ENCODE measurements at regions not wholly inside any gene's neighbourhood (a gene's known extent, or its start where the extent isn't known, plus 50 kb on each side); places are given as distances from the start of the nearest gene placed in this dataset.

GRCh38 chrX:46247456-46247855 lies 297.8 kb downstream of the ZNF674 start:
- Histone ChIP-seq H3K4me3 (ENCODE audit: low read depth, low read length) (no peak overlapping the region), H3K36me3 (ENCODE audit: control insufficient read depth in 2 of 2, insufficient read depth in 1 of 2, low read length in 2 of 2) (no peaks in the 10 kb centered on the region), H3K4me1 (ENCODE audit: control insufficient read depth, insufficient read depth, low read length) (no peaks in the 10 kb centered on the region), H3K9me3 (ENCODE audit: control insufficient read depth, insufficient read depth, low read depth, low read length) (no peaks in the 10 kb centered on the region), H3K27ac (ENCODE audit: extremely low read depth, low read depth, low read length) (no peak overlapping the region)
- ChIA-PET POLR2A (no interaction called here), CTCF (no interaction called here)
- no peak for TF ChIP-seq ZNF311 (tag by site-specific recombination; IDR thresholded peaks at IDR 0.05; ENCODE audit: borderline replicate concordance)
- TF ChIP-seq ZNF223 (tag by site-specific recombination; IDR thresholded peaks at IDR 0.05) = no peak
- no peak for TF ChIP-seq ZNF138 (tag by site-specific recombination; IDR thresholded peaks at IDR 0.05; ENCODE audit: borderline replicate concordance)
- TF ChIP-seq BCL11B (tag by site-specific recombination; IDR thresholded peaks at IDR 0.05; ENCODE audit: low read depth) = no peak
- no peak for TF ChIP-seq ELK4 (IDR thresholded peaks at IDR 0.05; ENCODE audit: borderline replicate concordance, low read depth, low read length)
- no peak for TF ChIP-seq YY2 (tag by site-specific recombination; IDR thresholded peaks at IDR 0.05)
- no peak for TF ChIP-seq ZSCAN16 (tag by site-specific recombination; IDR thresholded peaks at IDR 0.05)
- no peak for TF ChIP-seq ZNF654 (tag by site-specific recombination; IDR thresholded peaks at IDR 0.05; ENCODE audit: low read depth)
- no peak for TF ChIP-seq ZNF473 (tag by site-specific recombination; IDR thresholded peaks at IDR 0.05)

GRCh38 chrX:46244451-46244850 lies 300.8 kb downstream of the ZNF674 start:
- Histone ChIP-seq H3K36me3 (ENCODE audit: control insufficient read depth in 2 of 2, insufficient read depth in 1 of 2, low read length in 2 of 2) (no peaks in the 10 kb centered on the region), H3K9me3 (ENCODE audit: control insufficient read depth, insufficient read depth, low read depth, low read length) (no peaks in the 10 kb centered on the region), H3K4me3 (ENCODE audit: low read depth, low read length) (no peak overlapping the region), H3K4me1 (ENCODE audit: control insufficient read depth, insufficient read depth, low read length) (no peaks in the 10 kb centered on the region), H3K27ac (ENCODE audit: extremely low read depth, low read depth, low read length) (no peak overlapping the region)
- ChIA-PET CTCF (interaction anchor here (0.6 kb wide), 2 partner anchors 158 to 315 kb away, joined by 3 read pairs; no protein-coding TSS in a partner anchor), POLR2A (no interaction called here)
- no peak for TF ChIP-seq ZNF416 (tag by site-specific recombination; IDR thresholded peaks at IDR 0.05)
- no peak for TF ChIP-seq ZNF560 (tag by site-specific recombination; IDR thresholded peaks at IDR 0.05; ENCODE audit: borderline replicate concordance)
- TF ChIP-seq ZNF274 (IDR thresholded peaks at IDR 0.05; ENCODE audit: low read length) = no peak
- TF ChIP-seq ZNF274 (tag by site-specific recombination; IDR thresholded peaks at IDR 0.05; ENCODE audit: borderline replicate concordance) = no peak
- TF ChIP-seq ZNF621 (tag by site-specific recombination; IDR thresholded peaks at IDR 0.05) = no peak

- ChIA-PET POLR2A (no interaction called here), CTCF (no interaction called here)
These were observed 308.8 kb downstream of the ZNF674 start for GRCh38 chrX:46236411-46236810.

More at GRCh38 chrX:46236411-46236810, 308.8 kb downstream of the ZNF674 start:
- H3K4me1 ChIP-seq (ENCODE audit: control insufficient read depth, insufficient read depth, low read length) = no peaks in the 10 kb centered on the region
- H3K4me3 ChIP-seq (ENCODE audit: low read depth, low read length) = no peak overlapping the region
- H3K27ac ChIP-seq (ENCODE audit: extremely low read depth, low read depth, low read length) = no peak overlapping the region
- no peak for TF ChIP-seq ZNF580 (tag by site-specific recombination; IDR thresholded peaks at IDR 0.05)
- TF ChIP-seq HOXC10 (CRISPR knock-in tag; IDR thresholded peaks at IDR 0.05) = no peak
- no peak for TF ChIP-seq MEIS1 (CRISPR knock-in tag; IDR thresholded peaks at IDR 0.05; ENCODE audit: borderline replicate concordance)
- TF ChIP-seq PRDM10 (tag by site-specific recombination; IDR thresholded peaks at IDR 0.05) = no peak
- no peak for TF ChIP-seq KLF16 (tag by site-specific recombination; IDR thresholded peaks at IDR 0.05)
- TF ChIP-seq OVOL3 (tag by site-specific recombination; IDR thresholded peaks at IDR 0.05) = no peak
- no peak for TF ChIP-seq BCL11B (tag by site-specific recombination; IDR thresholded peaks at IDR 0.05; ENCODE audit: low read depth)
- TF ChIP-seq ZNF48 (tag by site-specific recombination; IDR thresholded peaks at IDR 0.05) = no peak
- TF ChIP-seq SP2 (tag by site-specific recombination; IDR thresholded peaks at IDR 0.05) = no peak
- TF ChIP-seq ZNF398 (tag by site-specific recombination; IDR thresholded peaks at IDR 0.05) = no peak
- no peak for TF ChIP-seq ZNF521 (tag by site-specific recombination; IDR thresholded peaks at IDR 0.05)
- H3K36me3 ChIP-seq (ENCODE audit: control insufficient read depth in 2 of 2, insufficient read depth in 1 of 2, low read length in 2 of 2) = no peaks in the 10 kb centered on the region
- no peaks in the 10 kb centered on the region for H3K9me3 ChIP-seq (ENCODE audit: control insufficient read depth, insufficient read depth, low read depth, low read length)

Data from HEK293 (cell line).